ENCODE measurements at regions not wholly inside any gene's neighbourhood (a gene's known extent, or its start where the extent isn't known, plus 50 kb on each side); places are given as distances from the start of the nearest gene placed in this dataset.

GRCh38 chr5:12141496-12141895 lies 237.2 kb upstream of the CTNND2 start:
- TF ChIP-seq CTCF (IDR thresholded peaks at IDR 0.05) (no peak), MXD4 (CRISPR knock-in tag; IDR thresholded peaks at IDR 0.05; ENCODE audit: borderline replicate concordance) (no peak), FOXK1 (CRISPR knock-in tag; IDR thresholded peaks at IDR 0.05) (no peak), CREM (CRISPR knock-in tag; IDR thresholded peaks at IDR 0.05) (no peak)

All from WTC11 (cell line).